ENCODE measurements at regions not wholly inside any gene's neighbourhood (a gene's known extent, or its start where the extent isn't known, plus 50 kb on each side); places are given as distances from the start of the nearest gene placed in this dataset.

DNA sequence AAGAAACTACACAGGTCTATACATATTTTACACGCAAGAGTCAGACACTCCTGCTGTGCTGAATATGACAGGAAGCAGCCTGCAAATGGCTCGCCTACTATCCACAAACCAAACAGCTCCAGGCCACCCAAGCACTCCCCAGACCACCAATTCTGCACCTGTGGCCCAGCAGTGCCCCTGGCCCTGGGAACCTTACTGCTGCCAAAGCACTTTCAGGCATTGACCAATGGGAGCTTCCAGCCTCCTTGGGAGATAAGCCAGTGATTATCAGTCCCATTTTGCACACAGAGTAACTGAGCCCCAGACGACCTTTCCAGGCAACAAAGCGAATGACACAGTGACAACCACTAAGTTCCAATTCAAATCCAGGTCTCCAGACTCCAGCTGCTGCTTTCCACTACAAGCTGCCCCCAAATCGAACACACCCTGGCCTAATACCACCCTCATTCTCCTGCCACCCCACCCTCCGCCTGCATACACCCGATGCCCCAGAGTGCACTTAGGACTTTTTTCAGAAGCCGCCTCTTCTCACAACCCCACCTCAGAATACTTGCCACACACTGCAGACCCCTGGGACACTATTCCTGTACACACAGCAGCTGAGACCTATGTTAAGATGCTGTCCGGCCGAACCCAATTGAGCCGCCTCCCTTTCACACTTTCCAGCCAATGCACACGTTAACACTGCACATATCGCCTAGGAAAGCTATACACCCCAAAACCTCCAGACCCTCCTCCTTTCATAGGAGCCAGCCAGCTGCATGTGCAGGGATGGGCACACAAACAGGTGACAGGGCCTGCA is 126.1 kb upstream of the PRMT8 start:
- H2AK5ac ChIP-seq (ENCODE audit: low read depth, low read length), result no peak overlapping the region
- no TSS peak for BruUV-seq (replicated peaks)
- no peaks in the 10 kb centered on the region for H4K20me1 ChIP-seq (ENCODE audit: insufficient read depth, low read length)
- no peak overlapping the region for H2AFZ ChIP-seq (replicated peaks; ENCODE audit: low read length, poor library complexity)
- no peak overlapping the region for H2AK9ac ChIP-seq (replicated peaks; ENCODE audit: low read depth, low read length, poor library complexity)
- H3K27me3 ChIP-seq (ENCODE audit: control insufficient read depth, insufficient read depth, low read length), result peaks cover 53% of the 10 kb centered on the region
- intact Hi-C loops (cut with micrococcal nuclease) (no loop called here), in situ Hi-C loops (cut with MboI; ENCODE audit: low sequenced_read_pairs) (no loop called here), dilution Hi-C loops (cut with HindIII; ENCODE audit: low sequenced_read_pairs, unreplicated experiment) (no loop called here)
- H3K18ac ChIP-seq (ENCODE audit: low read depth, low read length), result no peak overlapping the region
- H4K8ac ChIP-seq (ENCODE audit: low read depth in 2 of 2, low read length in 2 of 2), result no peak overlapping the region
- no peak overlapping the region for H3K14ac ChIP-seq (replicated peaks; ENCODE audit: low read depth, low read length)
- H3K79me1 ChIP-seq (ENCODE audit: low read depth in 1 of 2, low read length in 2 of 2), result no peaks in the 10 kb centered on the region
- no peak overlapping the region for H3K27ac ChIP-seq (ENCODE audit: insufficient read depth, low read length)
- no peak overlapping the region for H4K91ac ChIP-seq (ENCODE audit: insufficient read depth, low read depth, low read length)
- no peak overlapping the region for H3K56ac ChIP-seq (ENCODE audit: extremely low read depth, insufficient read depth, low read length)
- no peaks in the 10 kb centered on the region; the same call in 1 of the 2 replicates for H3K9me1 ChIP-seq (ENCODE audit: insufficient read depth, low read length)
- H4K5ac ChIP-seq (ENCODE audit: low read depth, low read length), result no peak overlapping the region
- H3K9ac ChIP-seq (ENCODE audit: low read depth, low read length), result no peak overlapping the region
- WGBS, 2 experiments (ENCODE audit: extremely low coverage in 2 of 2, insufficient read length in 1 of 2), result 46% methylated on average over 8 of the region's 13 CpGs; no CpG with 5 or more reads in 1 of the 2 experiments
- no peak overlapping the region for H2BK15ac ChIP-seq (ENCODE audit: low read depth, low read length)
- no peak overlapping the region for H3K4ac ChIP-seq (ENCODE audit: low read depth, low read length)
- H2BK20ac ChIP-seq (ENCODE audit: low read depth, low read length), result no peak overlapping the region
- POLR2A ChIA-PET (ENCODE audit: unreplicated experiment), result no interaction called here
- no peak overlapping the region for H3K4me2 ChIP-seq (ENCODE audit: low read depth, low read length)
- ATAC-seq (ENCODE audit: low read depth) (no peak), DNase-seq (no peak)
- CTCF ChIA-PET, result no interaction called here
- H3K36me3 ChIP-seq (ENCODE audit: control insufficient read depth, insufficient read depth, low read length), result no peaks in the 10 kb centered on the region
- H3K23ac ChIP-seq (ENCODE audit: low read depth, low read length), result no peak overlapping the region; the same call in 1 of the 2 replicates
- no peak overlapping the region for H2BK120ac ChIP-seq (ENCODE audit: low read depth, low read length)
- no peaks in the 10 kb centered on the region for H3K9me3 ChIP-seq (ENCODE audit: control insufficient read depth, insufficient read depth, low read length)
- TF ChIP-seq RFX5 (IDR thresholded peaks at IDR 0.05; ENCODE audit: low read depth, low read length) (no peak), POLR2A (IDR thresholded peaks at IDR 0.05; ENCODE audit: low read depth, low read length) (no peak), RCOR1 (IDR thresholded peaks at IDR 0.05; ENCODE audit: insufficient replicate concordance, low read length) (no peak), MAFK (IDR thresholded peaks at IDR 0.05; ENCODE audit: low read depth, low read length) (no peak)
- H3K4me3 ChIP-seq (ENCODE audit: insufficient read depth, low read depth, low read length), result no peak overlapping the region
- no peaks in the 10 kb centered on the region for H3K4me1 ChIP-seq (ENCODE audit: control insufficient read depth, insufficient read depth, low read length)
- H2BK5ac ChIP-seq (ENCODE audit: low read depth, low read length, poor library complexity, severe bottlenecking), result no peak overlapping the region

Data from IMR-90 (cell line).